ENCODE measurements at regions not wholly inside any gene's neighbourhood (a gene's known extent, or its start where the extent isn't known, plus 50 kb on each side); places are given as distances from the start of the nearest gene placed in this dataset.

DNA sequence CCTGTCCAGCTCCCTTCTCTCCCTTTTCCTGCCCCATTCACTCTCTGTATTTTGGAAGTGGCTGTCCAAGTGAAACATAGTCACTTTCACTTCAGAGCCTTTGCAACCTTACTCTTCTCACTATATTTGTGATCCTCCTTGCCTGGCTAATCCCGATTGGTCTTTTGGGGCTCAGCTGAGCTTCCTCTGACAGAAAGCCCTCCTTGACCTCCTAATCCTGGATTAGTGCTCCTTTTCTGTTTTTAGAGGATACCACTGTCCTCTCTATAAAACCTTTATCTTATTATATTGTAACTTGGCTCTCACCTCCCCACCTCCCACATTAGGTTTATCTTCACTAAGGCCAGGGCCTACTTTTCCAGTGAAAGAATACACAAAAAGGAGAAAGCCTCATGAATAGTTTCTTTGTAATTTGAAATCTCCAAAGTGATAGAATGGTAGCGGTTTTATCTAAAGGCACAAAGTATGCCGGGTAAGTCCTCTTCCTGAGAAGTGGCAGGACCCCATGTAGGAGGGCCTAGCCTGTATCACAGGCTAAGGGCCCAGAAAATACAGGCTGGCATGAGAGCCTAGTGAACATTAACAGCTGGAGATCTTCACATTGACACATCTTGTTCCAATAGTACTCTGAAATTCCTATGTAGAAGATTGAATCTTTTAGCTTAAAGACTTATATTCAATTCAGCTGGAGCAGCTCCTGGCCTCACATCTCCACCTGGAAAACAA lies 83.1 kb upstream of the GAREM1 start:
- H3K4me1 Mint-ChIP-seq: no peaks in the 10 kb centered on the region
- CTCF ChIA-PET: interaction anchor here (3.2 to 4.4 kb wide), 2 partner anchors 282 to 395 kb away, joined by 15 to 51 read pairs; no protein-coding TSS in a partner anchor
- H3K4me3 Mint-ChIP-seq: no peak overlapping the region
- no peak for ATAC-seq
- no peaks in the 10 kb centered on the region for H3K9me3 Mint-ChIP-seq (ENCODE audit: low read depth)
- no peaks in the 10 kb centered on the region for H3K36me3 Mint-ChIP-seq
- DNase-seq: no peak
- H3K27ac Mint-ChIP-seq: no peak overlapping the region
- peaks cover 7% of the 10 kb centered on the region for H3K27me3 Mint-ChIP-seq

DNA sequence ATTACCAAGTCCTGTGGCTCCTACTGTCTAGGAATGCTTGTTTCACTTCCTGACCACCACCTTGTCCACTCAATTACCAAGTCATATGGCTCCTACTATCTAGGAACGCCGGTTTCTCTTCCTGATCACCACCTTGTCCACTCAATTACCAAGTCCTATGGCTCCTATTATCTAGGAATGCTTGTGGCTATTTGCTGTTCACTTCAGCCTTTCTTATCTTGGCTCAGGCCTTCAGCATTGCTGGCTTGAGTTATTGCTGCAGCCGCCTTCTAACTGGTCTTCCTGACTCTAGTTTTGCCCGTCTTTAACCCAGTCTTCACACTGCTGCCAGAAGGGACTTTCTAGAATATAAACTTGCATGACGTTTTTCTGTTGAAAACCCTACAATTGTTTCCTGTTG lies 82.5 kb upstream of the GAREM1 start:
- CTCF ChIA-PET: interaction anchor here (1.7 to 4.4 kb wide), 4 partner anchors 8 to 398 kb away, joined by 3 to 51 read pairs (median 11); no protein-coding TSS in a partner anchor
- Mint-ChIP-seq H3K27me3 (peaks cover 9% of the 10 kb centered on the region), H3K9me3 (ENCODE audit: low read depth) (no peaks in the 10 kb centered on the region), H3K27ac (no peak overlapping the region), H3K4me3 (no peak overlapping the region), H3K36me3 (no peaks in the 10 kb centered on the region), H3K4me1 (no peaks in the 10 kb centered on the region)
- DNase-seq: no peak
- ATAC-seq: no peak

GRCh38 chr18:32552421-32553030 lies 81.8 kb upstream of the GAREM1 start:
- Mint-ChIP-seq H3K36me3 (no peaks in the 10 kb centered on the region), H3K4me3 (no peak overlapping the region), H3K27ac (no peak overlapping the region), H3K27me3 (peaks cover 10% of the 10 kb centered on the region), H3K4me1 (no peaks in the 10 kb centered on the region), H3K9me3 (ENCODE audit: low read depth) (no peaks in the 10 kb centered on the region)
- CTCF ChIA-PET: interaction anchor here (0.5 to 4.4 kb wide), 11 partner anchors 9 to 401 kb away, joined by 3 to 51 read pairs (median 3); partner anchors contain the start of gene GAREM1
- DNase-seq (peak; percentile 54), ATAC-seq (peak; percentile 76)

DNA sequence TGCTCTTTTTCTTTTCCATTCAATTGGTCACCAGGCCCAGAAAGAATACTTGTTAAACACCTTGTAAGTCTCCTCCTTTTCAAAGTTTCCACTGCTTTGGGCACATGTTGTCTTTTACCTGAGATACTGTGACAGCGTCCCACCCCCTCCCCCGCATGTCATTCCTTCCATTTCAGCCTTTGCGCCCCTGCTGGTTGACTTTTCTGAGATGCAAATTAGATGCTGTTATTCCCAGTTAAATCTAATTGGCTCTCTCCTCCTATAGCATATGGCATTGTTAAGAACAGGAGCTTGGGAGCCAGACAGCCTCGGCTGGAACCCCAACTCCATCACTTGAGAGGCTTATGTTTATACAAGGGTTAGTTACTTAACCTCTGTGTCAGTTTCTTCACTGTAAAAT lies 80.3 kb upstream of the GAREM1 start:
- Mint-ChIP-seq H3K9me3 (ENCODE audit: low read depth) (no peaks in the 10 kb centered on the region), H3K4me1 (no peaks in the 10 kb centered on the region), H3K4me3 (no peak overlapping the region), H3K27me3 (peaks cover 13% of the 10 kb centered on the region), H3K27ac (no peak overlapping the region), H3K36me3 (no peaks in the 10 kb centered on the region)
- ATAC-seq (no peak), DNase-seq (no peak)
- CTCF ChIA-PET: interaction anchor here (0.7 to 4.4 kb wide), 4 partner anchors 8 to 392 kb away, joined by 3 to 51 read pairs (median 5); no protein-coding TSS in a partner anchor

- Mint-ChIP-seq H3K36me3 (no peaks in the 10 kb centered on the region), H3K4me1 (no peaks in the 10 kb centered on the region), H3K27me3 (peaks cover 15% of the 10 kb centered on the region), H3K9me3 (ENCODE audit: low read depth) (no peaks in the 10 kb centered on the region), H3K27ac (no peak overlapping the region), H3K4me3 (no peak overlapping the region)
- DNase-seq (peak; percentile 50), ATAC-seq (peak; percentile 73)
- CTCF ChIA-PET: interaction anchor here (0.5 to 2.9 kb wide), 7 partner anchors 260 to 759 kb away, joined by 3 to 26 read pairs (median 4); no protein-coding TSS in a partner anchor
These were observed 78.8 kb upstream of the GAREM1 start for GRCh38 chr18:32549248-32550110.

DNA sequence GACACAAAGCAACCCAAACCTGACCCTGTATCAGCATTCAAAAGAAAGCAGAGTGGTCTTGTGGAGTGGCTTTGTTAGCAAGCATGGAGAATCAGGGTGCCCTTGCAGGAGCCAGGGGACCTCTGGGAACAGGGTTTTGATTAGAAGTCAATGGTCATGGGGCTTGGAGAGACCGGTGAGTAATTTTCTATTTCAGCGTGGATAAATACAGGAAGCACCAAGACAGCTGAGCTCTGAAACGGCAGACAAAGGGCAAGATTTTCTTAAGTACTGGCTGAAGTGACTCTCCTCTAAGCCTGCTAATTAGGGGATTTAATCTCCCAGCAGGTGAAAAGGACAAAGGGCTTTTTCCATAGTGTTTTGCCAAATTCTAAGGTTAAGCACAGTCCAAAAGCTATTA lies 78.0 kb upstream of the GAREM1 start:
- CTCF ChIA-PET: interaction anchor here (1.0 to 2.9 kb wide), 3 partner anchors 277 to 391 kb away, joined by 5 to 26 read pairs (median 6); no protein-coding TSS in a partner anchor
- no peaks in the 10 kb centered on the region for H3K36me3 Mint-ChIP-seq
- H3K4me1 Mint-ChIP-seq: no peaks in the 10 kb centered on the region
- H3K9me3 Mint-ChIP-seq (ENCODE audit: low read depth): no peaks in the 10 kb centered on the region
- DNase-seq: no peak
- ATAC-seq: no peak
- H3K4me3 Mint-ChIP-seq: no peak overlapping the region
- no peak overlapping the region for H3K27ac Mint-ChIP-seq
- H3K27me3 Mint-ChIP-seq: peaks cover 15% of the 10 kb centered on the region

GRCh38 chr18:32545631-32546030 lies 74.9 kb upstream of the GAREM1 start:
- CTCF ChIA-PET: no interaction called here
- Mint-ChIP-seq H3K9me3 (ENCODE audit: low read depth) (no peaks in the 10 kb centered on the region), H3K4me1 (no peaks in the 10 kb centered on the region), H3K27me3 (peaks cover 21% of the 10 kb centered on the region), H3K27ac (no peak overlapping the region), H3K4me3 (no peak overlapping the region), H3K36me3 (no peaks in the 10 kb centered on the region)
- no peak for ATAC-seq
- DNase-seq: no peak

- Mint-ChIP-seq H3K4me1 (no peaks in the 10 kb centered on the region), H3K27ac (no peak overlapping the region)
These were observed 73.4 kb upstream of the GAREM1 start for GRCh38 chr18:32544088-32544487.

DNA sequence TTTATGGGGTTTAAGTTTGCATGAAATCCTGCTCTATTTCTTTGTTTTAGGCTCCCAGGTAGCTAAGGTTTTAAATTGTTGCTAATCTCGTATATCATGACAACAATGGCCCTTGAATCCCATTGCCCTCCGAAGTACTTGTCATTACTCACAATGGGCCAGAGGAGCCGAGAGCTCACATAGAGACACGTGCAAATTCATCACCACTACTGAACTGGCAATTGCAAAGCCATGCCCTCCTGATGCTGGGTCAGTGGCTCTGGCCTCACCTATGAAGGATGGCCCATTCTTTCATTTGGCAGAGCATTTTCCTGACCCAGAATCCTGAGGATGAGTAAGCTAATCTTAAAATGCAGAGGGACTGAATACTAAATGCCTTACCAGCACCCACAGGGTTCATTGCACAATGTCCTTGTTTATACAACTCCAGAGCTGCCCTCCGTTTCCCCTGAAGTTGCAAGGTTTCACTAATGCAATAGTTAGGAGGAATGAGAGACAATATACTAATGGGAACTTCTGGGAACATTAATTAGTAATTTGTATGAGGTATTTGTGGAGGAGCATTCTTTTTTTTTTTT lies 71.6 kb upstream of the GAREM1 start:
- H3K4me3 Mint-ChIP-seq: no peak overlapping the region
- CTCF ChIA-PET: interaction anchor here (0.6 to 1.0 kb wide), 3 partner anchors 10 to 704 kb away, joined by 3 to 4 read pairs (median 3); no protein-coding TSS in a partner anchor
- no peak overlapping the region for H3K27ac Mint-ChIP-seq
- peaks cover 18% of the 10 kb centered on the region for H3K27me3 Mint-ChIP-seq
- ATAC-seq: no peak
- no peaks in the 10 kb centered on the region for H3K4me1 Mint-ChIP-seq
- no peaks in the 10 kb centered on the region for H3K36me3 Mint-ChIP-seq
- DNase-seq: no peak
- H3K9me3 Mint-ChIP-seq (ENCODE audit: low read depth): no peaks in the 10 kb centered on the region

More at GRCh38 chr18:32544088-32544487, 73.4 kb upstream of the GAREM1 start:
- H3K36me3 Mint-ChIP-seq: no peaks in the 10 kb centered on the region
- H3K4me3 Mint-ChIP-seq: no peak overlapping the region
- H3K27me3 Mint-ChIP-seq: peaks cover 21% of the 10 kb centered on the region
- DNase-seq (no peak), ATAC-seq (no peak)
- CTCF ChIA-PET: no interaction called here
- H3K9me3 Mint-ChIP-seq (ENCODE audit: low read depth): no peaks in the 10 kb centered on the region

GRCh38 chr18:32530947-32531651 lies 60.4 kb upstream of the GAREM1 start:
- peak; percentile 83 for ATAC-seq
- Mint-ChIP-seq H3K4me1 (peaks cover 7% of the 10 kb centered on the region), H3K9me3 (ENCODE audit: low read depth) (no peaks in the 10 kb centered on the region), H3K36me3 (no peaks in the 10 kb centered on the region), H3K27me3 (peaks cover 14% of the 10 kb centered on the region), H3K4me3 (no peak overlapping the region), H3K27ac (no peak overlapping the region)
- CTCF ChIA-PET: no interaction called here
- DNase-seq: no peak

- H3K9me3 Mint-ChIP-seq (ENCODE audit: low read depth): no peaks in the 10 kb centered on the region
- H3K4me3 Mint-ChIP-seq: no peak overlapping the region
- H3K27me3 Mint-ChIP-seq: peaks cover 13% of the 10 kb centered on the region
- DNase-seq: no peak
- H3K36me3 Mint-ChIP-seq: no peaks in the 10 kb centered on the region
- peaks cover 7% of the 10 kb centered on the region for H3K4me1 Mint-ChIP-seq
- H3K27ac Mint-ChIP-seq: no peak overlapping the region
- no peak for ATAC-seq
- CTCF ChIA-PET: no interaction called here
These were observed 59.2 kb upstream of the GAREM1 start for GRCh38 chr18:32529722-32530420.

DNA sequence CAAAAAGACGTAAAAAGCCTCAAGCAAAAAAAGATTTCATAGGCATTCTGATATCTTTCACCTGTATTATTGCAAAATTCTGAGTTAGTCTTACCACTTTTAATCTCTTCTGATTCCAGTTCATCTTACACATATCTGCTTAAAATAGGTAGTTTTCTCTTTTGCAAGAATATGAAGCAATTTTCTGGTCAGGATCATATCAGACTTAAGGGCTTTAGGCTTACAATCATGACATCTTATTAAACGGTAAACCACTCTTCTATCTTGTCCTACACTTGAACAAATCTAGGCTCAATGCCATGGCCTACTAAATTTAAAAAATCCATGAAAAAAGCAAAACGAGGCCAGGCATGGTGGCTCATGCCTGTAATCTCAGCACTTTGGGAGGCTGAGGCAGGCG lies 50.1 kb upstream of the GAREM1 start:
- ATAC-seq (no peak), DNase-seq (no peak)
- Mint-ChIP-seq H3K9me3 (ENCODE audit: low read depth) (no peaks in the 10 kb centered on the region), H3K36me3 (no peaks in the 10 kb centered on the region), H3K27me3 (peaks cover 21% of the 10 kb centered on the region), H3K4me3 (no peak overlapping the region), H3K27ac (no peak overlapping the region), H3K4me1 (no peaks in the 10 kb centered on the region)
- CTCF ChIA-PET: no interaction called here

Measured in activated CD8-positive, alpha-beta memory T cell treated with anti-CD3 and anti-CD28 coated beads, Interleukin-2, amount 10 ng/mL, durations not matched to agents 7 days and 5 days (primary cell).